ENCODE measurements at regions not wholly inside any gene's neighbourhood (a gene's known extent, or its start where the extent isn't known, plus 50 kb on each side); places are given as distances from the start of the nearest gene placed in this dataset.

DNA sequence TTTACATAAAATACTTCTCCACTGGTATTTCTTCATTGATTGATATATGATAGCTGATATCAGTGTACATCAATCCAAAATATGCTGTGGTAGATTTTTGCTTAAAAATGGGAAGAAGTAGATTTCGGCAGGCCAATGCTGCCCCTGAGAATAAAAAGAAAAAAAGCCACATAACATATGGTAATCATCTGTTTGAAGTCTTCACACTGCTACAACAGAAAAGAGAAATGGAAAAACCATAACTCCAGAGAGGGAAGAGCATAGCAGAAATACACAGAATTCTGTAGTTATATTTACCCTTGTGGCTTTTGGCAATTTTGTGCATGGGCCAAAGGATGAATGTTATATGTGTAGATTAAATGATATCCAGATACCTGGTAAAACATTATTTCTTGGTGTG lies 143.1 kb upstream of the KCNMB2 start:
- no peak for TF ChIP-seq POLR2A (IDR thresholded peaks at IDR 0.05; ENCODE audit: low read depth, low read length)
- no peak for TF ChIP-seq POLR2AphosphoS5 (IDR thresholded peaks at IDR 0.05; ENCODE audit: low read depth, low read length)
